Transverse colon (tissue), 4 donors: ENCODE measurements at regions not wholly inside any gene's neighbourhood (a gene's known extent, or its start where the extent isn't known, plus 50 kb on each side); places are given as distances from the start of the nearest gene placed in this dataset.

ENCODE experiments used
- DNase-seq: peaks from one replicate; pipeline ENCODE4 v3.0.0-alpha.2; 2019
- H3K27ac ChIP-seq, 4 donors: fragments of 200-600 bp; sonication (generic); 2 replicates each; pipeline ENCODE4 v1.5.1; 2016 to 2018; ENCODE audit warnings: inconsistent platforms in 4 of 4
- H3K27me3 ChIP-seq: fragments of 200-600 bp; sonication (generic); 2 replicates; pipeline ENCODE4 v1.5.1; 2017; ENCODE audit warnings: inconsistent platforms
- H3K36me3 ChIP-seq, 4 donors: fragments of 200-600 bp; sonication (generic); 2 replicates each; pipeline ENCODE4 v1.5.1; 2017 to 2019; ENCODE audit warnings: inconsistent platforms in 4 of 4
- H3K4me1 ChIP-seq, 4 donors: fragments of 200-600 bp; sonication (generic); 2 replicates each; pipeline ENCODE4 v1.5.1; 2017 to 2020; ENCODE audit warnings: inconsistent platforms in 4 of 4
- H3K4me3 ChIP-seq, 4 donors: fragments of 200-600 bp; sonication (generic); 1 replicate in 1 of 4; 2 replicates in 3 of 4; pipeline versions ENCODE4 v1.5.1 to v1.6.1; 2017 to 2019; ENCODE audit warnings: inconsistent platforms in 4 of 4
- H3K9me3 ChIP-seq, 2 donors: fragments of 200-600 bp; sonication (generic); 2 replicates each; pipeline ENCODE4 v1.5.1; 2017 to 2019; ENCODE audit warnings: inconsistent platforms in 2 of 2
- EP300 ChIP-seq: sonication (generic); formaldehyde crosslinking; IDR thresholded peaks from one replicate; pipeline ENCODE4 v1.6.1; 2017; ENCODE audit warnings: antibody characterized with exemption, low read depth
- POLR2A ChIP-seq: fragments of 450-650 bp; IDR thresholded peaks from one replicate; pipeline ENCODE4 v1.6.1; 2016; ENCODE audit warnings: antibody characterized with exemption, mild to moderate bottlenecking, moderate library complexity
- POLR2AphosphoS5 ChIP-seq, 3 donors: sonication (generic); formaldehyde crosslinking; IDR thresholded peaks; one replicate each; pipeline ENCODE4 v1.6.1; 2016; ENCODE audit warnings: antibody characterized with exemption in 3 of 3
- WGBS, 2 donors: methylation state at CpG; one replicate each; pipeline ENCODE4 v1.1.5; 2018; ENCODE audit warnings: low coverage in 1 of 2; 5-methylcytosine and 5-hydroxymethylcytosine counted together
- in situ Hi-C, 4 donors: fragments of 200-750 bp; cut with MboI; loops; one replicate each; pipeline versions ENCODE4 v1.15.0 to v1.15.1; 2017; ENCODE audit warnings: low sequenced_read_pairs in 3 of 4, low pct_ligation_motif_present in 1 of 4, low pct_unique_long_range_greater_than_20kb in 1 of 4
- intact Hi-C: fragments of 100-400 bp; cut with DNase I; formaldehyde crosslinking; loops from one replicate; pipeline ENCODE4 v1.15.1; 2023; ENCODE audit warnings: low total_unique reads
- TF ChIP-seq, protein P1 (sequence below), 5 experiments: fragments of 200-600 bp in 3 of 5; fragments of 450-650 bp in 2 of 5; sonication (generic) in 3 of 5; IDR thresholded peaks; 1 replicate in 2 of 5; 2 replicates in 3 of 5; pipeline ENCODE4 v1.5.1; 2016 to 2017; ENCODE audit warnings: antibody characterized with exemption in 5 of 5, inconsistent platforms in 3 of 5, mild to moderate bottlenecking in 2 of 5, moderate library complexity in 1 of 5

DNA sequence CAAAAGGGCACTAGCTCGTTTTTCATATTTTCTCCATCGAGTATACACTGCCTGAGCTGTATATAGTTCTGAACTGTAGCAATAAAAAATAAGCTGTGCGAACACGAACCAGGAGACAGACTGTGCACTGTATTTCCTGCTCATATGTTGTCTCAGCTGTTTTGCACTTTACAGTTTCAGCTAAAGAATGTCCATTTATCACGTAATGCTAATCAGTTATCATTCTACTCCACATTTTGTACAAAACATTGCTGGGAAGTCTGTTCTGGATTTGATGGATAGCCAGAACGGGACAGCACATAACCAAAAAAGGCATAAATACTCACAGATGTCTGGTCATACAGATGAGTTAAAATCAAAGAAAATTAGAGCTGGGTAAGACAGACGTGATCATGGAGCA is 315.5 kb upstream of the ADGRL3 start:
- no peak overlapping the region for H3K4me3 ChIP-seq
- WGBS, 2 donors = 20 to 31% methylated on average over 5 to 7 of the region's 7 CpGs
- in situ Hi-C loops = no loop called here
- no peaks in the 10 kb centered on the region for H3K27me3 ChIP-seq
- TF ChIP-seq POLR2A = no peak
- TF ChIP-seq, protein P1, sequence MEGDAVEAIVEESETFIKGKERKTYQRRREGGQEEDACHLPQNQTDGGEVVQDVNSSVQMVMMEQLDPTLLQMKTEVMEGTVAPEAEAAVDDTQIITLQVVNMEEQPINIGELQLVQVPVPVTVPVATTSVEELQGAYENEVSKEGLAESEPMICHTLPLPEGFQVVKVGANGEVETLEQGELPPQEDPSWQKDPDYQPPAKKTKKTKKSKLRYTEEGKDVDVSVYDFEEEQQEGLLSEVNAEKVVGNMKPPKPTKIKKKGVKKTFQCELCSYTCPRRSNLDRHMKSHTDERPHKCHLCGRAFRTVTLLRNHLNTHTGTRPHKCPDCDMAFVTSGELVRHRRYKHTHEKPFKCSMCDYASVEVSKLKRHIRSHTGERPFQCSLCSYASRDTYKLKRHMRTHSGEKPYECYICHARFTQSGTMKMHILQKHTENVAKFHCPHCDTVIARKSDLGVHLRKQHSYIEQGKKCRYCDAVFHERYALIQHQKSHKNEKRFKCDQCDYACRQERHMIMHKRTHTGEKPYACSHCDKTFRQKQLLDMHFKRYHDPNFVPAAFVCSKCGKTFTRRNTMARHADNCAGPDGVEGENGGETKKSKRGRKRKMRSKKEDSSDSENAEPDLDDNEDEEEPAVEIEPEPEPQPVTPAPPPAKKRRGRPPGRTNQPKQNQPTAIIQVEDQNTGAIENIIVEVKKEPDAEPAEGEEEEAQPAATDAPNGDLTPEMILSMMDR (IDR thresholded peaks at IDR 0.05) = no peak
- TF ChIP-seq POLR2AphosphoS5 (IDR thresholded peaks at IDR 0.05) = no peak
- TF ChIP-seq EP300 = no peak
- H3K9me3 ChIP-seq = no peaks in the 10 kb centered on the region
- H3K4me1 ChIP-seq = no peaks in the 10 kb centered on the region
- intact Hi-C loops = no loop called here
- H3K36me3 ChIP-seq = no peaks in the 10 kb centered on the region
- DNase-seq = no peak
- no peak overlapping the region for H3K27ac ChIP-seq

GRCh38 chr4:60885011-60885410 is 315.1 kb upstream of the ADGRL3 start:
- WGBS, 2 donors = 67% methylated on average over 2 of the region's 2 CpGs
- TF ChIP-seq POLR2A (no peak), POLR2AphosphoS5 (IDR thresholded peaks at IDR 0.05) (no peak), EP300 (no peak)
- TF ChIP-seq, protein P1 (IDR thresholded peaks at IDR 0.05) = no peak
- intact Hi-C loops = no loop called here
- H3K4me3 ChIP-seq = no peak overlapping the region
- H3K9me3 ChIP-seq = no peaks in the 10 kb centered on the region
- in situ Hi-C loops = no loop called here
- no peaks in the 10 kb centered on the region for H3K4me1 ChIP-seq
- DNase-seq = no peak
- H3K36me3 ChIP-seq = no peaks in the 10 kb centered on the region
- H3K27me3 ChIP-seq = no peaks in the 10 kb centered on the region
- H3K27ac ChIP-seq = no peak overlapping the region

DNA sequence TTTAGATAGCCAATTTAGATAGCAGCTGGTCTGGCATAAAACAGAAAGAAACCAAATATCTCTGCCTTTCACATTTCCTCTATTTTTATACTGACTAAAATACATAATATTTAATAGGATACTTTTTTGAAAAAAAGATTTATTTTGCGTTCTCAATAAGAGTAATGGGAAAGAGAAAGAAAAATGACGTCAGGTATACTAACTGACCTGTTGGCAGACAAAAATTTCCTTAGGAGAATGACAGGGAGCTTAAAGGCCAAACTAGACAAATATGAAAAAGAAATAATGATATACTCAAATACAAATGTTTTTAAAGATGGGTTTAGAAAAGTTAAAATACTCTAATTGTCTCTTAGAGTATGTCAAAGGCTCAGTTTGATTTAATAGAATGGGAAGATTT is 309.4 kb upstream of the ADGRL3 start:
- intact Hi-C loops (no loop called here), in situ Hi-C loops (no loop called here)
- Histone ChIP-seq H3K27ac (no peak overlapping the region), H3K36me3 (no peaks in the 10 kb centered on the region), H3K9me3 (no peaks in the 10 kb centered on the region), H3K4me3 (no peak overlapping the region), H3K4me1 (no peaks in the 10 kb centered on the region), H3K27me3 (no peaks in the 10 kb centered on the region)
- no peak for DNase-seq
- TF ChIP-seq POLR2A = no peak
- TF ChIP-seq POLR2AphosphoS5 (IDR thresholded peaks at IDR 0.05) = no peak
- TF ChIP-seq EP300 = no peak
- TF ChIP-seq, protein P1 (IDR thresholded peaks at IDR 0.05) = no peak
- 77 to 94% methylated on average over 2 of the region's 2 CpGs for WGBS, 2 donors

GRCh38 chr4:60891947-60892346 is 308.2 kb upstream of the ADGRL3 start:
- Histone ChIP-seq H3K4me1 (no peaks in the 10 kb centered on the region), H3K4me3 (no peak overlapping the region), H3K27ac (no peak overlapping the region), H3K27me3 (no peaks in the 10 kb centered on the region), H3K36me3 (no peaks in the 10 kb centered on the region), H3K9me3 (no peaks in the 10 kb centered on the region)
- in situ Hi-C loops (no loop called here), intact Hi-C loops (no loop called here)
- DNase-seq = no peak
- TF ChIP-seq POLR2AphosphoS5 (IDR thresholded peaks at IDR 0.05) = no peak
- TF ChIP-seq, protein P1 (IDR thresholded peaks at IDR 0.05) = no peak
- no peak for TF ChIP-seq EP300
- TF ChIP-seq POLR2A = no peak
